Transverse colon (tissue), 4 donors: ENCODE measurements at regions not wholly inside any gene's neighbourhood (a gene's known extent, or its start where the extent isn't known, plus 50 kb on each side); places are given as distances from the start of the nearest gene placed in this dataset.

Source experiments
- DNase-seq: peaks from one replicate; pipeline ENCODE4 v3.0.0-alpha.2; 2019
- H3K27ac ChIP-seq, 4 donors: fragments of 200-600 bp; sonication (generic); 2 replicates each; pipeline ENCODE4 v1.5.1; 2016 to 2018; ENCODE audit warnings: inconsistent platforms in 4 of 4
- H3K27me3 ChIP-seq: fragments of 200-600 bp; sonication (generic); 2 replicates; pipeline ENCODE4 v1.5.1; 2017; ENCODE audit warnings: inconsistent platforms
- H3K36me3 ChIP-seq, 4 donors: fragments of 200-600 bp; sonication (generic); 2 replicates each; pipeline ENCODE4 v1.5.1; 2017 to 2019; ENCODE audit warnings: inconsistent platforms in 4 of 4
- H3K4me1 ChIP-seq, 4 donors: fragments of 200-600 bp; sonication (generic); 2 replicates each; pipeline ENCODE4 v1.5.1; 2017 to 2020; ENCODE audit warnings: inconsistent platforms in 4 of 4
- H3K4me3 ChIP-seq, 4 donors: fragments of 200-600 bp; sonication (generic); 1 replicate in 1 of 4; 2 replicates in 3 of 4; pipeline versions ENCODE4 v1.5.1 to v1.6.1; 2017 to 2019; ENCODE audit warnings: inconsistent platforms in 4 of 4
- H3K9me3 ChIP-seq, 2 donors: fragments of 200-600 bp; sonication (generic); 2 replicates each; pipeline ENCODE4 v1.5.1; 2017 to 2019; ENCODE audit warnings: inconsistent platforms in 2 of 2
- EP300 ChIP-seq: sonication (generic); formaldehyde crosslinking; IDR thresholded peaks from one replicate; pipeline ENCODE4 v1.6.1; 2017; ENCODE audit warnings: antibody characterized with exemption, low read depth
- POLR2A ChIP-seq: fragments of 450-650 bp; IDR thresholded peaks from one replicate; pipeline ENCODE4 v1.6.1; 2016; ENCODE audit warnings: antibody characterized with exemption, mild to moderate bottlenecking, moderate library complexity
- POLR2AphosphoS5 ChIP-seq, 3 donors: sonication (generic); formaldehyde crosslinking; IDR thresholded peaks; one replicate each; pipeline ENCODE4 v1.6.1; 2016; ENCODE audit warnings: antibody characterized with exemption in 3 of 3
- WGBS, 2 donors: methylation state at CpG; one replicate each; pipeline ENCODE4 v1.1.5; 2018; ENCODE audit warnings: low coverage in 1 of 2; 5-methylcytosine and 5-hydroxymethylcytosine counted together
- in situ Hi-C, 4 donors: fragments of 200-750 bp; cut with MboI; loops; one replicate each; pipeline versions ENCODE4 v1.15.0 to v1.15.1; 2017; ENCODE audit warnings: low sequenced_read_pairs in 3 of 4, low pct_ligation_motif_present in 1 of 4, low pct_unique_long_range_greater_than_20kb in 1 of 4
- intact Hi-C: fragments of 100-400 bp; cut with DNase I; formaldehyde crosslinking; loops from one replicate; pipeline ENCODE4 v1.15.1; 2023; ENCODE audit warnings: low total_unique reads
- TF ChIP-seq, protein P1 (sequence below), 5 experiments: fragments of 200-600 bp in 3 of 5; fragments of 450-650 bp in 2 of 5; sonication (generic) in 3 of 5; IDR thresholded peaks; 1 replicate in 2 of 5; 2 replicates in 3 of 5; pipeline ENCODE4 v1.5.1; 2016 to 2017; ENCODE audit warnings: antibody characterized with exemption in 5 of 5, inconsistent platforms in 3 of 5, mild to moderate bottlenecking in 2 of 5, moderate library complexity in 1 of 5

DNA sequence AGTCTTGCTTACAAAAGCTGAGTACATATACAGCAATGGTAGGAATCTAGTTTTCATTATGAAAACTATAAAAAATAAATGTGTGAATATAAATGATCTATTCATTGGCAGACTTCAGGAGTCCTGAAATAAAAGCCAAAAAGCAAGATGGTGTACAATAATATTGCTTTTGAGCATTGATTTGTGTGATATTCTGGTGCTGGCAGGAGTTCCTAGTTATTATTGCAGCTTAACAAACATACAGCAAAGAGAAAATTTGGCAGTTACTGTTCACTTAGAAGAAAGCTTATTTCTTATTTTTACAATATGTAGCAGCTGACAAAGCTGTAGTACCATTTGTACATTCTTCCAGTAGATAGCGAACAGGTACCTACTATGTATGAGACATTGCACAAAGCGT is 1518.9 kb upstream of the TENM4 start:
- Histone ChIP-seq H3K27me3 (no peaks in the 10 kb centered on the region), H3K9me3 (no peaks in the 10 kb centered on the region), H3K36me3 (no peaks in the 10 kb centered on the region), H3K4me3 (no peak overlapping the region), H3K27ac (no peak overlapping the region), H3K4me1 (no peaks in the 10 kb centered on the region)
- TF ChIP-seq EP300 (no peak), POLR2AphosphoS5 (IDR thresholded peaks at IDR 0.05) (no peak), POLR2A (no peak)
- TF ChIP-seq, protein P1, sequence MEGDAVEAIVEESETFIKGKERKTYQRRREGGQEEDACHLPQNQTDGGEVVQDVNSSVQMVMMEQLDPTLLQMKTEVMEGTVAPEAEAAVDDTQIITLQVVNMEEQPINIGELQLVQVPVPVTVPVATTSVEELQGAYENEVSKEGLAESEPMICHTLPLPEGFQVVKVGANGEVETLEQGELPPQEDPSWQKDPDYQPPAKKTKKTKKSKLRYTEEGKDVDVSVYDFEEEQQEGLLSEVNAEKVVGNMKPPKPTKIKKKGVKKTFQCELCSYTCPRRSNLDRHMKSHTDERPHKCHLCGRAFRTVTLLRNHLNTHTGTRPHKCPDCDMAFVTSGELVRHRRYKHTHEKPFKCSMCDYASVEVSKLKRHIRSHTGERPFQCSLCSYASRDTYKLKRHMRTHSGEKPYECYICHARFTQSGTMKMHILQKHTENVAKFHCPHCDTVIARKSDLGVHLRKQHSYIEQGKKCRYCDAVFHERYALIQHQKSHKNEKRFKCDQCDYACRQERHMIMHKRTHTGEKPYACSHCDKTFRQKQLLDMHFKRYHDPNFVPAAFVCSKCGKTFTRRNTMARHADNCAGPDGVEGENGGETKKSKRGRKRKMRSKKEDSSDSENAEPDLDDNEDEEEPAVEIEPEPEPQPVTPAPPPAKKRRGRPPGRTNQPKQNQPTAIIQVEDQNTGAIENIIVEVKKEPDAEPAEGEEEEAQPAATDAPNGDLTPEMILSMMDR (IDR thresholded peaks at IDR 0.05) = no peak
- 91 to 100% methylated on average over 2 of the region's 2 CpGs for WGBS, 2 donors
- in situ Hi-C loops = no loop called here
- intact Hi-C loops = no loop called here
- no peak for DNase-seq

DNA sequence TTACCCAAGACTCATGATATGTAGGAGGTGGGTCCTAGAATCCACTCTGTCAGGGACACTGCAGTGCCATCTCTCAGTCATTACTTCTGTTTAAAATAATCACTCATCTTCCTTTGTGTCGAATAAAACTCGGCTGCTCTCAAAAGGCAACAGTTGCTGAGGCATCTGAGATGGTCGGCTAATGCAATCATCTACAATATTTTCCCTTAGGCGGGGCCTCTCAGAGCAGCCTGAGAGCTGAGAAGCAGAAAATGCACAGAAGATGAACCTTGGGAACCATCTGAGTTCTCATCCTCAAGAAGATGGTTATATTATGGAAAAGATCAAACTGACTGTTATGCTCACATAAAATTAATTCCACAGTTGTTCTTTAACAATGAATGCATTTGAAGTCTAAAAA is 1518.2 kb upstream of the TENM4 start:
- in situ Hi-C loops (no loop called here), intact Hi-C loops (no loop called here)
- Histone ChIP-seq H3K4me3 (no peak overlapping the region), H3K9me3 (no peaks in the 10 kb centered on the region), H3K36me3 (no peaks in the 10 kb centered on the region), H3K27ac (no peak overlapping the region), H3K27me3 (no peaks in the 10 kb centered on the region), H3K4me1 (no peaks in the 10 kb centered on the region)
- WGBS, 2 donors = 74 to 80% methylated on average over 4 of the region's 4 CpGs
- no peak for TF ChIP-seq POLR2A
- no peak for TF ChIP-seq POLR2AphosphoS5 (IDR thresholded peaks at IDR 0.05)
- TF ChIP-seq, protein P1 (IDR thresholded peaks at IDR 0.05) = no peak
- TF ChIP-seq EP300 = no peak
- no peak for DNase-seq

DNA sequence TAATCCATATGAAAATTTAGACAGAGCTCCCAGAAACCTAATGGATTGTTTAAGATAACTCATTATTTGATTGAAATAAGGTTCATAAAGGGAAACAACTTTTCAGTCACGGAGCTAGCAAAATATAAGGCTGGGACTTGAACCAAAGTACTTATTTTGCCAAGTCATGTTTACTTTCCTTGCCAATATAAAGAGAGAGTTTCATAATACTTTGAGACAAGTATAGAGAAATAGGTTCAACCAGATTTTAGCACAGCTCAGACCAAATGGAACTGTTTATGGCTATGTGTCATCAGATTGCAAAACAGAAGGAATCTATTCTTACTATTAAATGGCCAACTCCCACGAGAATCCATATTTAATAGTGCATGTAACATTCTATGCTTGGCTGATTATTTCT is 1517.5 kb upstream of the TENM4 start:
- in situ Hi-C loops = no loop called here
- Histone ChIP-seq H3K4me1 (no peaks in the 10 kb centered on the region), H3K27me3 (no peaks in the 10 kb centered on the region), H3K9me3 (no peaks in the 10 kb centered on the region), H3K27ac (no peak overlapping the region), H3K4me3 (no peak overlapping the region), H3K36me3 (no peaks in the 10 kb centered on the region)
- intact Hi-C loops = no loop called here
- 32 to 38% methylated on average over 2 of the region's 2 CpGs for WGBS, 2 donors
- no peak for DNase-seq
- TF ChIP-seq EP300 (no peak), POLR2A (no peak), POLR2AphosphoS5 (IDR thresholded peaks at IDR 0.05) (no peak)
- TF ChIP-seq, protein P1 (IDR thresholded peaks at IDR 0.05) = no peak

GRCh38 chr11:80955588-80955987 is 1514.8 kb upstream of the TENM4 start:
- no peaks in the 10 kb centered on the region for H3K9me3 ChIP-seq
- H3K36me3 ChIP-seq = no peaks in the 10 kb centered on the region
- in situ Hi-C loops (no loop called here), intact Hi-C loops (loop anchor here (2.0 kb wide), 1 partner anchor 53 kb away; no protein-coding TSS in a partner anchor)
- TF ChIP-seq EP300 (no peak), POLR2AphosphoS5 (IDR thresholded peaks at IDR 0.05) (no peak), POLR2A (no peak)
- TF ChIP-seq, protein P1 (IDR thresholded peaks at IDR 0.05) = no peak
- H3K4me1 ChIP-seq = no peaks in the 10 kb centered on the region
- no peak for DNase-seq
- WGBS, 2 donors = 84 to 88% methylated on average over 7 of the region's 7 CpGs
- H3K4me3 ChIP-seq = no peak overlapping the region
- no peak overlapping the region for H3K27ac ChIP-seq
- H3K27me3 ChIP-seq = no peaks in the 10 kb centered on the region
